H1 (cell line): ENCODE measurements at regions not wholly inside any gene's neighbourhood (a gene's known extent, or its start where the extent isn't known, plus 50 kb on each side); places are given as distances from the start of the nearest gene placed in this dataset.

Experiments used
- CBX5 ChIP-seq: fragments of 300-800, 300-1000 bp; sonication (generic); IDR thresholded peaks from 2 replicates; pipeline ENCODE4 v1.7.1; 2016; ENCODE audit warnings: antibody characterized with exemption, low read length, low read depth
- CBX8 ChIP-seq: fragments of 300-800, 300-1000 bp; sonication (generic); IDR thresholded peaks from 2 replicates; pipeline ENCODE4 v1.7.1; 2016; ENCODE audit warnings: low read depth, low read length, borderline replicate concordance
- SP2 ChIP-seq: IDR thresholded peaks from 2 replicates; pipeline ENCODE4 v1.6.1; 2012; ENCODE audit warnings: mild to moderate bottlenecking, low read length, inconsistent platforms

GRCh38 chr5:68776381-68776780, 317.4 kb upstream of the SLC30A5 start (continued):
- TF ChIP-seq SP2 = no peak
- no peak for TF ChIP-seq CBX8
- no peak for TF ChIP-seq CBX5
